Suppressor macrophage treated with lipopolysaccharide for 1 hour (primary cell): ENCODE measurements at regions not wholly inside any gene's neighbourhood (a gene's known extent, or its start where the extent isn't known, plus 50 kb on each side); places are given as distances from the start of the nearest gene placed in this dataset.
A peak's percentile ranks its signal among the peaks of the same experiment; 100 is the strongest.
"Not testable (repeated sequence)": the region's sequence is repeated elsewhere in the genome, so short reads cannot be mapped to it uniquely, and the experiment has no call there.

Source experiments
- DNase-seq, 3 donors: peaks; one replicate each; pipeline ENCODE4 v3.0.0-alpha.2; 2020 to 2022

DNA sequence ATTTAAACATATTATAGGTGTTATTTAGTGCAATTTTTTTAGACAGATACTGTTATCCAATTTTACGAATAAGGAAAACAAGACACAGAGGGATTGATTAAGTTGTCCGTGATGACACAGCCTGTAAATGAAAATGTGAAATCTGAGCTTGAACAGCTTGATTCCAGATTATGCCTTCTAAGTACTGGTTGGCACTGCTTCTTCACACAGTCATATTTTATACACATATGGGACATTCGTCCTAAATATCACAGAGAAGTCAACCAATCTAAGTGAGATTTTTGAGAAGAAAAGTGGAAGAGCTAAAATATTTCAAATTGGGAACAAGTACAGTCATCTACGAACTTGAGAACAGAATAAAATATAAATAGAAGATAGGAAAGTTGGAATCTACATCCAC lies 756.3 kb downstream of the BCKDHB start:
- no peak for DNase-seq

DNA sequence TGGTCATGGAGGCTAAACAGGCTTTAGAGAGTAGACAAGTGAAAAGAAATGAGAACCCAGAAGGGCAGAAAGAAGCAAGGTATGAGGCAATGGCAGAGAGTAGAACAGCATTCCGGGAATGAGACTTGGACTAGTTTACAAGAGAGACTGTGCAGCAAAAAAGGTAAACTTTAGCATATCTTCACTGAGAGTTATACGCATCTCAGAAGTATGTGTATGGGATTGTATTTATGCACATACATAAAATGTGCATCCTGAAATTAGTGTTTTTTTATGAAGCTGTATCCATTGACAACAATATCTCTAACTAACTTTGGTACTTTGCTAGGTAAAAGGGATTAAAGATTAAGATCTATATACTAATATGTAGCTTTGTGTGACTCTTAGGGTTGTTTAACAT lies 753.6 kb downstream of the BCKDHB start:
- no peak for DNase-seq

DNA sequence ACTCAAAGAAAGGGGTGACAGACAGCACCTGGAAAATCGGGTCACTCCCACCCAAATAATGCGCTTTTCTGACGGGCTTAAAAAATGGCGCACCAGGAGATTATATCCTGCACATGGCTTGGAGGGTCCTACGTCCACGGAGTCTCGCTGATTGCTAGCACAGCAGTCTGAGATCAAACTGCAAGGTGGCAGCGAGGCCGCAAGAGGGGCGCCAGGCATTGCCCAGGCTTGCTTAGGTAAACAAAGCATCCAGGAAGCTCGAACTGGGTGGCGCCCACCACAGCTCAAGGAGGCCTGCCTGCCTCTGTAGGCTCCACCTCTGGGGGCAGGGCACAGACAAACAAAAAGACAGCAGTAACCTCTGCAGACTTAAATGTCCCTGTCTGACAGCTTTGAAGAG lies 741.5 kb downstream of the BCKDHB start:
- DNase-seq, result not testable (repeated sequence)

DNA sequence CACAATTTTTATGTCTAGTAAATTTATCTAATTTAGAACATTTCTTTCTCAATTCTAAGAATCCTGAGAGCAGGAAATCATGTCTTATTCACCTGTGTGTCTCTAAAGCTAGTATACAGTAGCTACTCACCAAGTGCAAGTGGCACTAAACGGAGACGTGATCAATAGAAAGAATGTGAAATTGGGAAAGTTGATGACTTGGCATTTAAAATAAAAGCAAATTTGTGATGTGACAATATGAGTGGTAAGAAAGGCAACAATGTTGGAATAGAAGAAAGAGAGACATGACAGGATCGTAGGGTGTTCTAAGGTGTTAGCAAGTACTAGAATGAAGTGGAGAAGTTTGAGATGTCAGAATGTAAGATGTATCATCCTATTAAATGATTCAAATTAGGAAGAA lies 725.9 kb downstream of the BCKDHB start:
- DNase-seq, result no peak

DNA sequence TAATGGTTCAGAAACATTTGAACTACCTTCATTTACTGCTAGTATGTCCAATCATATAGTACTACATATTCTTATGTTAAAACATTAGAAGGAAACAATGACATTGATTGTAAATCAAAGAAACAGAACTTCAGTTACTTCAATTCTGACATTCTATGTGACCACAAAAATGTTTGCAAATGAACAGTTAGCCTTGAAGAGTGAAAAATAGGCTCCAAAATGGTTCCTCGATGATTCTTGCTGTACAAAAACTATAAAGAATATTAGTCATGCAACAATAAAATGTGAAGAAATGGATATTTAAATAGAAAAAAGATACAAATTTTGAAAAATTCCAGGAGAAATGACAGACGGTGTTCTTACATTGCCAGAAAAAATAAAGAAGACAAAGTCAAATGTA lies 686.9 kb downstream of the BCKDHB start:
- DNase-seq, result no peak

DNA sequence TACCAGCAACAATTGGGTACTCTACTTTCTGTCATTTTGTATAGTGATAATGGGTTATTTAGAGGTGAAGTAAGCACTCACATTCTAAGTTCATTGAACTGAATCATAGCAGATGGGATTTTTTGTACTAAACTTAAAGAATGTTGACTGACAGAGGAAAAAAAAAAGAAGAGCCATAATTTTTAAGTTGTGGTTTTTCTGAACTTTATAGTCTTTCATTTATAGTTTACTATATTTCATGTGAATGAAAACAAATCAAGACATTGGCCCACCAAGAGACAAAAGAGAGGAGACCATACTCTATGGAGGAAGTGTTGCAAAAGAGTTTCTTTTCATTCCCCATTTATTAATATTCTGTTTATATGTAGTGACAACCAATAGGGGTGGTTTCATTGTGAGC lies 685.7 kb downstream of the BCKDHB start:
- DNase-seq, result no peak

DNA sequence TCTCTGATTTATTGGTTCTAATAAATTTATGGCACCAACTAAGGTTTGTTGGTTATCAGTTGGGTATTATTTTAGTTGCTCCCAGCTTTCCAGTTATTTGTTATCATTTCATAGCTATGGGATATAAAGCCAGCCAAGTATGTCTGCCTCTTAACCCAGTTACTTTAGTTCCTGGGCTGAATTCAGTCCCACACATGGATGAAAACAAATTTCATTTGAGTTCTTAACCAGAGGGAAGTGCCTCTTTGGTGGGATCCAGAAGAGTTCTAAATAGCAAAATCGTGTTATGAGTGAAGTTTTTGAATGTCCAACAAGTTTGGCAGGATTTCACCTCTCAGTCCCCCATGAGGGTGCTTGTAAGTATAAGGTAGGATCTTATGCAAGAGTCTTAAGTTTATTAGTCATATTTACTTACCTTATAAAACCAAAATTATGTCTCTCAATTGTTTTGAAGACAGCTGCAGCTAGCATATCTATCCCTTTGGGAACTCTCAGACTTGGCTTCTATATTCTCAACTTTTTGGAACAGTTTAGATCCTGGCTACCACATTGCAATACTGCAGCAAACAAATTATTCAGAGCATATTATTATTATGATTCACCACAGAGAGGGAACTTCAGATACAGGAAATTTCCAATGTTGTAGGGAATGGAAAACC lies 683.6 kb downstream of the BCKDHB start:
- DNase-seq, result no peak

DNA sequence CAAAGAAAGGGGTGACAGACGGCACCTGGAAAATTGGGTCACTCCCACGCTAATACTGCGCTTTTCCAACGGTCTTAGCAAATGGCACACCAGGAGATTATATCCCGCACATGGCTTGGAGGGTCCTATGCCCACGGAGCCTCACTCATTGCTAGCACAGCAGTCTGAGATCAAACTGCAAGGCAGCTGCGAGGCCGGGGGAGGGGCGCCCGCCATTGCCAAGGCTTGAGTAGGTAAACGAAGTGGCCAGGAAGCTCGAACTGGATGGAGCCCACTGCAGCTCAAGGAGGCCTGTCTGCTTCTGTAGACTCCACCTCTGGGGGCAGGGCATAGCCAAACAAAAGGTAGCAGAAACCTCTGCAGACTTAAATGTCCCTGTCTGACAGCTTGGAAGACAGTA lies 676.8 kb downstream of the BCKDHB start:
- not testable (repeated sequence) for DNase-seq

DNA sequence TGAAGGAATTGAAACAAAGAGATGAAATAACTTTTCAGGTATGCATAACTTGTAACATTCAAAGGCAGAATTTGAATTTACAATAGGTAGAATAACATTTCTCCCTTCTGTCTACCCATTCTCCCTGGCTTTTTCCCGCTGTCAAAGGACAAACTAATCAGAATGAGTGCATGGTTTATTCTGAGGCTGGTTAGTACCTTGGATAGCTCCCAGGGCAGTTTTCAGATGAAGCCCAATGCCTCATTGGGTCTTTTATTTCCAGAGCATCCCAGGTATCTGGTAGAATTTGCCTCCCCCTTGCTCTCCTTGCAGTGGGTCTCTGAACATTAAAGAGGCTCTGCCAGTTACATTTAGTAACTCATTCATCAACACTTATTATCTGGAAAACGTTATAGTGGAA lies 665.5 kb downstream of the BCKDHB start:
- DNase-seq, result no peak

DNA sequence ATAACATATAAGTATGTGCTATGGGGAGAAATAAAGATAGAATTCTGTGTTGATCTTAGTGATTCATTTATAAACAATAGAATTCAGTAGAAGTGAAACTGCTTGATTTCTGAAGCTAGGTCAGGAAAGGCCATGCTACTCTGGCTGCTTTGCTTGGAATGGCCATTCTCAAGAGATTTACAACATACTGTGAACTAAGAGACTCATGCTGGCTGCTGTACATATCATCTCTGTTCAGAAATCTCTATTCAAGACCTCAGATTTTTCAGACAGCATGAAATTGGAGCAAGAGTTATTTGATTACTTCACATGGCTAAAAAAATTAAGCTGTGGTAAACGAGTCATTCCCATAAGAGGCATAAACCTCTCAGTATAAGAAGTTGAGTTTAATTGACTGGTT lies 662.6 kb downstream of the BCKDHB start:
- DNase-seq, result no peak

DNA sequence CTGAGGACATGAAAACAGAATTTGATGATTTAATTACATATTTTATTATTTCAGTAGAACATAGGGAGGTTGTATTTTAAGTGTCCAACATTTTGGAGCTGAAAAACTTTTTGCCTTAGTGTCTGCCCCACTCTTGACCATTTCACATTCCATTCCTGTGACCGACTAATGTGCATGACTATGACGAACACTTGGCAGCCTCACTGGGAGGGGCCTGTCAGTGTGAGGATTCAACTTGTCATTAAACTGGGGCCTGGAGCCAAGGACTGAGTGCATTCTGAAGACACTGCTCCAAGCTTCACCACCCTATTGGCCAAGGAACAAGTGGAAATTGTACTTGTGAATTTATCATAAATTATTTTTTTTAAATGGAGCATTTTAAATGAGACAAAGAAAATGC lies 661.3 kb downstream of the BCKDHB start:
- no peak for DNase-seq

DNA sequence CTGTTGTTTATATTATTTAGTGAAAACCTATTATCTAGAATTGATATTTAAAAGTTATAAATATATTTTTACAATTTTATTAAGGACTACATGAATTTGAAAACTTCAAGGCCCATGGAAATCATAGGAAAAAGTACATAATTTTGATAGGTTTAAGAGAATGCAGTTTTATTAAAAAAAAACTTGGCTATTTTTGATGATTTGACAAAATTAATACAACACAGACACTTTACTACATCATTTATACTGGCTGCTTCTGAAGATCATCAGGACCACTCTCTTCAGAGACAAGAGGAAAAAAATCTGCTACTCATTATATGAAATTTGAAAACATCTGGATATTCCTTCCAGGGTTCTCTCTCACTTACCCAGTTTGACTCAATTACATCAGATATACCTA lies 637.7 kb downstream of the BCKDHB start:
- DNase-seq, result no peak

DNA sequence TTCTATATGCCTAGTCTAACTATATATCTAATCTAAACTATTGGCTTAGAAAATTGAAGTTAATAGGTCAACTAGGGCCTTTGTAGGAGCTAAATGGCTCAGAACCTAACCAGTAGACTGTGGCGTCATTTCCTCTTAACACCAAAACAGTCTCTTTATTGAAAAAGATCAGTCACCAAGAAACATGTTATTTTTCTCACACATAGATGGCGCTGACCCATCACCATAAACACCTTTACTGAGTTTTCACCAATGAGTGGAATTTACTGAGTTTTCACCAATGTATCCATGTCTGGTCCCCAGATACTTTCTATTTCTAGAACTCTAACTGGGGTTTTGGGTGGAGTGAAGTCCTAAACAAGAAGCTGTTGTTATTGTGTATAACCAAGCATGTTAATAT lies 636.0 kb downstream of the BCKDHB start:
- peak in 1 of 3 donors; percentile 0 for DNase-seq

DNA sequence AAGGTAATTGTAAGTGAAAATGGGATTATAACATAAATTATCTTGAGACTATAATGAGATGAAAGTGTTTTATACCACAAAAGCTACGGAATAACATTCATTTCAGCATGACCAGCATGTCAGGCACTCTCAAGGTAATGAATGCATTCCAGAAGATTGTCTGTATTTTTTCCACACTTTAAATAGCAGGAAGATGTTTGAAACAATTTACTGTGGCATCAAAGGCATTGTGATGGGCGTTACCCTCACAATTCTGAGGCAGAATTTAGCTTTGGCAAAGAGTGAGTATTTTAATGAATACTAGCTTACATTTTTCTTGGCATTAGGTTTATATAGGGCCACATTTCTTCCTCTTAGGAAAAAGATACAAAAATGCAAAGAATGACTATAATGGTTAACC lies 627.2 kb downstream of the BCKDHB start:
- no peak for DNase-seq

DNA sequence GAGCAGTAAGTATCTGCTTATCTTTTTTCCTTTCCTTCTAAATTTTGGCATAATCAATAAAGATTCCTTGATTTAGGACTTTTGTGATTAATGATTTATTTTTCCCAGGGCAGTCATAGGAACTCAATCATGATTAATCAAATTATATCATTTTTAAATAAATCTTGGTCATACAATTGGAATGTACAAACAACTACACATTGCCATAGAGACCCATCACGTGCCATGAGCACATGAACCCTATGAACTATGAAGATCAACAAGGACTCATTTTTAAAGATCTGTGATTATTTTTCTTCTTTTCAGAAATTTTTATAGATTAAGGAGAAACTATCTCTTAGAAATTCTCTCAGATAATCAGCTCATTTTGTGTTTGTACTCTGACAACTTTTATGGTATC lies 622.4 kb downstream of the BCKDHB start:
- DNase-seq, result no peak

DNA sequence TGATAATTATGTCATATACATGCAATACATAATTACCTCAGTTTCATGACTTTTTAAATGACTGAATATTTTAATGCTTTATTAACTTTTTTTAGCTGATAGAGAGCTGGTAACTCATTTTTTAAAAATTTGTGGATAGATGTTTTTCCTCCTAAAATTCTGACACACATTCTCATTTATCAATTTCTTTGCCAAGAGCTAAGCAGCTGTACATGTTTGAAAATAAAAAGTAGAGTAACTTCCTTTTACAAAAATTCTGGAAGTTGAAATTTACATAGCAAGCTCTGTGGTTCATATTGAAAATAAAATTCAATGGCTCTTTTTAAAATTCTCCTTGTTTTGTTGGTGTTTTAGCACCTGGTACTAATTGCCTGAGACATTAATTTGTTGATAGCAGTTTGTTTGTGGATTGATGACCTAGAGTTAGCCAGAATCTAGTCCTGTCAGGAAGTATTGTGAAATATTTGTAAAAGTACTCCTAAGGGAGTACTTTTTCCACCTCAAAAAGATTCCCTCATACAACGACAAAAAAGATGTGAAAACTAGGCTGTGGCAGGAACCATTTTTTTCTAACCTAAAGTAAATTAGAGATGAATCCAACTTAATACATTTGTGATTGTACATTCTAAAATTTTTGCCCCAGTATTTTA lies 621.8 kb downstream of the BCKDHB start:
- DNase-seq, result no peak

DNA sequence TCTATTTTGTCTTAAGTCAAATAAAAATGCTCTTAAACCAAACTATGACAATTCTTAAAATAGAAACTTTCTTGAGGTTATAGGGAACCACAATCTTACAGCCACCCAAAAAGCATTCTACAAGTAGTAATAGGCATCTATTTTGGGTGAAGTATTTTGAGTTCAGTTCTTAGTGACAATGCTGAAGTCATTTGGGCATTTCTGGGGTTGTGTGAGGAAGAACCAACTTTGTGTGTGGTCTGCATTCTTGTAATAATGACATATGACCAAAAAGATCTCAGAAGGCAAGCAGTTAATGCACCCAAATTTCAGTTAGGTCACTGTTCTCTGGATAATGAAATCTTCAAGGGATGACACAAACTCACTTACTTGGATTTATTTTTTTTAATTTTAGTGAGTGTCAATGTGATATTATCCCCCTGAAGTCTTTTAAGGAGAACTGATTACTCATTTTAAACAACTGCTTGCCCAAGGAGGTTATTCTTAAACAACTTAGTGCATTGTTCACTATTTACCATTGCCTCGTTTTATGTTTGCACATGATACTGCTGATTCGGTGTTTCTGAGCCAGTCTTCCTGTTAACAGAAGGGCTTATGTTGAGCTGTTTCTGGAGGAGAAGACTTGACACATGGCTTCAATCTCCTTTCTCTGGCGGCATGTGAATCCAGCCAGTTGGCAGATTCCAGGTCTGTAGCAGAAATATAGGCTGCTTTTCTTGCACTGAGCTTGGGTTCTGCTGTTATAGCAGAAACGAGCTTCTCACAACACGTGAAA lies 618.9 kb downstream of the BCKDHB start:
- DNase-seq, result no peak

DNA sequence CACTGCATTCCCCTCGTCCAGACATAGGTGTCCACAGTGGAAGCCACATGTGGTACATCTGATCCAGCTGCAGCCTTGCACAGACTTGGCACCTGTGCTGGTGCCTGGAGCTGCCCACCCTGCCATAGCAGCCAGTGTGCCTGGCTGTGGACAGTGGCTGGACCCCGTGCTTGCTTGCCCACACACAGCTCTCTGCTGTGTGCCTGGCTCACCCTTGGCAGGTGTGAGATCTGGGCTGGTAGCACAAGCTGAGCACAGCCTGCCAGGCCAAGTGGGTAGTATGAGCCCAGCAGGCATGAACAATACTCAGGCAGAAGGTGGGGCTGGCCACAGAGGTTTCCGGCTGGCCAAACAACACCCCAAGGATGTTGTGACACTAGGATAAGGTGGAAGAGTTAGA lies 614.4 kb downstream of the BCKDHB start:
- no peak for DNase-seq

DNA sequence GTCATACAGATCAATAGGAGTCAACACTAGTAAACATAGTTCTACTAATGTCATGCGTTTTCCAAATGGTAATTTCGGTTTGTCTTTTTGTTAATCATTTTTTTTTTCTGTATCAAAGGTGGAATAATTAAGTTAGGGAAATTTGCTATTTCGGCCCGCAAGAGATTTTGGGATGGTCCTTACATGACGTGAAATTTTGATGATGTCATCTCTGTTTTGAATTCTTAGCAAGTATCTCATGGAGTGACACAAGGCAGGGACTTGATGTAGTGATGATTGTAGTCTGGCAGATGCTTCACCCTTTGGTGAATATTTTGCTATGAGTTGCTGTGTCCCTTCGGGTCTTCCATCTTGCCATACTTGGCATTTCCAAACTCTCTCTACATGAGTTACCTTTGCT lies 608.0 kb downstream of the BCKDHB start:
- DNase-seq, result no peak

DNA sequence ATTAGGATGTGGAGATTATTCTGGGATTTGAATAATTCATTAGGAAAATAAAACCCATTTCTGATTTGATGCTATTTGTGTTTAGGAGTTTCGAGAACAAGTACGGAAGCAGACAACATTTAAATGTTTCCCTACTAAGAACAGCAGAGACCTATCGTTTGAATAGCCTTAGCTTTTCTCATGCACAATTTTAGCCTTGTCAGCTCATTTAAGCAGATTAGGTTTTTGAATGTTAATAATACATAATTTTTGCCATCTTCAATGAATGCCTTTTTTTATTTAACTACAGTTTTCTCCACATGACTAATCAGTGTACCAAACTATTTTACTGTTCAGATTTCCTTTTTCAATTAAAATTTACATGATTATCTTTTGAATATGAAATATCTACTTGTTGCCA lies 592.0 kb downstream of the BCKDHB start:
- DNase-seq, result no peak

DNA sequence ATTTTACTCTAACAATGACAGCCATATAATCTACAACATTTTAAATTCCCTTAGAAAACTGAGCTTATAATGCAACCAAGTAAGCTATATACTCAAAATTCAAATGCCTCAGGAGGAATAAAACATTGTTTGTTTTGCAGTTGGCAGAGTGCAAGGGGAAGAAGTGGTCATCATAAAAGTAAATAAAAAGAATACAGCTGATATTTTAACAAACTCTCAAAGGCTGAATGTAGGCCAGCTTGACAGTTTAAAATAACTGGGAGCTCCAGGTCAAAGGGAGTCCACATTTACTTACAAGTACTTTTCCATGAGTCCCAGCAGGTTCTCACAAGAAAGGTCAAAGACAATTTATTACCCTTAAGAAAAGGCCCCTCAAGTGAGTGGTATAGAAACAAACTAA lies 589.8 kb downstream of the BCKDHB start:
- DNase-seq, result no peak

DNA sequence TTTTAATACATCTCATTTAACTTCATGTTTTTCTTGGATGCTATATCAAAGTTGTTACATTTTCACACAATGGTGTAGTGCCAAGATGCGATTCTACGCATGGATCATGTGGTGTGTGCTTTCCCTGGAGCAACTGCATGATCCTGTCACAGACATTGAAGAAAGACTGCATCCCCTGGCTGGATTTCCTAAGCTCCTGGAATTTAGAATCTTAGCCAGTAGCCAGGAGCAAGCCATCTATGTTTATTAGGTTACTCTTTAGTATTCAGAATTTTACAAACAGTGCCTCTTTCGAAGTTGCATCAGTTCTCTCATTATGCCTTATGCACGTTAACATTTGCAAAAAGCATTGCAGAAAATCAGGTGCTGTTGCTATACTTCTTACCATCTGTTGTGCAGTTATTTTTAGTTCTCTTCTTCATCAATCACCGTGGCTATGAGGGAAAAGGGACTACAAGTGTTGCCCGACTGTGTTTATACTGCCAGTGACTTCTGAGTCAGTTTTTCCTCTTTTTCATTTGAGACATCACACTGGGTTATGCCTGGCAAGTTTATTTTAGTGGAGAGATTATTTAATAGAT lies 584.2 kb downstream of the BCKDHB start:
- no peak for DNase-seq

DNA sequence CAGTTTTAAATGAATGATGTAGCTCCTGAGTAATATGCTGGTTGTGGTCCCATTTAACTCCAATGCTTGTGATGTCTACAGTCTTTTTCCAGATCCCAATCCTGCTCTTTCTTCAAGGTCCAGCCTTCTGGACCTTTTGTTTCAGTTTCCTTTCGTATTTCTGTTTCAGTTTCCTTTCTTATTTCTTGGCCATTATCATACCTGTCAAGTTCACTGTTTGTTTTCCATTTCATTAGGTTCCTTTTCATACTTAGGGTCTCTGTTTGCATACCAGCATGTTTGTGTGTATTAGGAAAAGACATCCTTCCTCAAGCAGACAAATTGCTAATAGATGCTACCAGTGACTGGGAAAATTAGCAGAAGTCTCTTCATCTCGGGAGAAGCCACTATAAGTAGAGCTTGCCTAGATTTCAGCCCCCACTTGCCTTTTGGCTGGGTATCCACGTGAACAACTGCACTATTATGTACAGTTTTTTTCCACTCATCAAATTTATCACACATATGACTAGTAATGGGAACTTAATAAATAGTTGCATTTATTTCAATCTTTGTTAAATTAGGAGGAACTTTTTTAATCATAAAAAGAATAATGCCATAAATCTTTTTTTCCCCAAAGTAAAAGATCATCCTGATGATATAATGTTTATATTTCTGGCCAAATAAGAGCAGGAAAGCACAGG lies 583.4 kb downstream of the BCKDHB start:
- DNase-seq, result no peak
